ENCODE measurements at regions not wholly inside any gene's neighbourhood (a gene's known extent, or its start where the extent isn't known, plus 50 kb on each side); places are given as distances from the start of the nearest gene placed in this dataset.

DNA sequence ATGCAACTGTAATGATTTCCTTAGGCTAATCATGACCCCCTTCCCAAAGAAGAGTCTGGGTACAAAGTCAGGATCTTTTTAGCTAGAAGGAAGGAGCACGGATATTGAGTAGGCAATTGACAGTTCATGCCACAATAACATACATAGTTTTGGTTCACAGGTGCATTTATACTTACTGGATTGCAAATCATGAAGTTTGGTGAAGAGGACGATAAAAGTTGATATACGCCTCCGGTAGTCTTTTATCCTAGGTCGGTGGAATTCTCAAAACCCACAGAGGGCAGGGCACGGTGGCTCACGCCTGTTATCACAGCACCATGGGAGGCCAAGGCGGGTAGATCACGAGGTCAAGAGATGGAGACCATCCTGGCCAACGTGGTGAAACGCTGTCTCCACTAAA, 265.4 kb upstream of the PRMT6 start:
- Histone ChIP-seq H3K9me3 (ENCODE audit: low read length) (peaks cover 3% of the 10 kb centered on the region; the same call in 1 of the 2 replicates), H3K9me2 (replicated peaks; ENCODE audit: insufficient read depth, low read length) (no peaks in the 10 kb centered on the region), H3K36me3 (ENCODE audit: insufficient read depth, low read length) (no peaks in the 10 kb centered on the region), H3K4me1 (ENCODE audit: low read length) (no peaks in the 10 kb centered on the region), H3K4me2 (ENCODE audit: low read depth, low read length, poor library complexity, severe bottlenecking) (no peak overlapping the region), H3K27me3 (ENCODE audit: low read length) (no peaks in the 10 kb centered on the region), H4K20me1 (ENCODE audit: insufficient read depth, low read depth, low read length) (no peaks in the 10 kb centered on the region), H3K4me3 (ENCODE audit: low read length) (no peak overlapping the region), H2AFZ (ENCODE audit: low read length) (no peak overlapping the region), H3K27ac (ENCODE audit: low read length) (no peak overlapping the region), H3K79me2 (ENCODE audit: low read length) (no peaks in the 10 kb centered on the region), H3K9ac (ENCODE audit: low read length) (no peak overlapping the region)
- no peak for DNase-seq

DNA sequence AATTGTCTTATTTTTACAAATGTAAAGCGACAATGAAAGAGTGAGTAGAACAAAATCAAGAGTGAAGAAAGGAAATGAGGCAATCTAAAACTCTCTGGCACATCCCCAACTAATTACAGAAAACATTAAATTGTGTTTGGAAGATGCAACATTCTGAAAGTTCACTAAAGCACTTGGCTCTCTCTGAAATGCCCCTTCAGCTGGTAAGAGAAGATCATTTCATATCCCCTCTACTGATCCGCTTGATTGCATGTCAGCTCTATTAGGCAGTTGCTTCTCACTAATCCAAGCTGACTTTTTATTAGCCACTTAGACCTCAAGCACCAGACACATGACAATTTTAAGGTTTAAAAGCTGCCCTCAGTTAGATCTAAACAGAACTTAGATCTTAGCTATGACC, 262.8 kb upstream of the PRMT6 start:
- Histone ChIP-seq H3K4me3 (ENCODE audit: low read length) (no peak overlapping the region), H3K79me2 (ENCODE audit: low read length) (no peaks in the 10 kb centered on the region), H3K27me3 (ENCODE audit: low read length) (no peaks in the 10 kb centered on the region), H3K9me2 (replicated peaks; ENCODE audit: insufficient read depth, low read length) (no peaks in the 10 kb centered on the region; the same call in 1 of the 2 replicates), H3K4me2 (ENCODE audit: low read depth, low read length, poor library complexity, severe bottlenecking) (no peak overlapping the region), H3K9ac (ENCODE audit: low read length) (no peak overlapping the region), H3K36me3 (ENCODE audit: insufficient read depth, low read length) (no peaks in the 10 kb centered on the region), H3K27ac (ENCODE audit: low read length) (no peak overlapping the region), H3K4me1 (ENCODE audit: low read length) (no peaks in the 10 kb centered on the region), H3K9me3 (ENCODE audit: low read length) (peaks cover 3% of the 10 kb centered on the region; the same call in 1 of the 2 replicates), H2AFZ (ENCODE audit: low read length) (no peak overlapping the region), H4K20me1 (ENCODE audit: insufficient read depth, low read depth, low read length) (no peaks in the 10 kb centered on the region)
- DNase-seq, result no peak

DNA sequence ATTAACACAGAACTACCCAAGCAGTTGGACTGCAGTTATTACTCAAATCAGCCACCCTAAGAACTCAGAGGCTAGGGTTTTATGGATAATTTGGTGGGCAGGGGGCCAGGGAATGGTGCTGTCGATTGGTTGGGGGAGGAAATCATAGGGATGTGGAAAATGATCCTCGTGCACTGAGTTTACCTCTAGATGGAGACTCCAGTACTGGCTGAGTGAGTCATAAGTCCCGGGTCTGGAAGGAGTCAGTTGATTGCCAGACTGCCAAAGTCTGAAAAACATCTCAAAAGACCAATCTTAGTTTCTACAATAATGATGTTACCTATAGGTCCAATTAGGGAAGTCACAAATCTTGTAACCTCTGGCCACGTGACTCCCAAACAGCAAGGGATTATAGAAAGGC, 257.5 kb upstream of the PRMT6 start:
- no peak overlapping the region for H2AFZ ChIP-seq (ENCODE audit: low read length)
- H4K20me1 ChIP-seq (ENCODE audit: insufficient read depth, low read depth, low read length), result no peaks in the 10 kb centered on the region
- no peak overlapping the region for H3K4me3 ChIP-seq (ENCODE audit: low read length)
- no peaks in the 10 kb centered on the region for H3K36me3 ChIP-seq (ENCODE audit: insufficient read depth, low read length)
- H3K27me3 ChIP-seq (ENCODE audit: low read length), result no peaks in the 10 kb centered on the region
- no peak overlapping the region for H3K9ac ChIP-seq (ENCODE audit: low read length)
- H3K27ac ChIP-seq (ENCODE audit: low read length), result no peak overlapping the region
- no peak for DNase-seq
- no peaks in the 10 kb centered on the region; the same call in 1 of the 2 replicates for H3K9me2 ChIP-seq (replicated peaks; ENCODE audit: insufficient read depth, low read length)
- no peaks in the 10 kb centered on the region for H3K9me3 ChIP-seq (ENCODE audit: low read length)
- no peak overlapping the region for H3K4me2 ChIP-seq (ENCODE audit: low read depth, low read length, poor library complexity, severe bottlenecking)
- H3K4me1 ChIP-seq (ENCODE audit: low read length), result no peaks in the 10 kb centered on the region
- H3K79me2 ChIP-seq (ENCODE audit: low read length), result no peaks in the 10 kb centered on the region

DNA sequence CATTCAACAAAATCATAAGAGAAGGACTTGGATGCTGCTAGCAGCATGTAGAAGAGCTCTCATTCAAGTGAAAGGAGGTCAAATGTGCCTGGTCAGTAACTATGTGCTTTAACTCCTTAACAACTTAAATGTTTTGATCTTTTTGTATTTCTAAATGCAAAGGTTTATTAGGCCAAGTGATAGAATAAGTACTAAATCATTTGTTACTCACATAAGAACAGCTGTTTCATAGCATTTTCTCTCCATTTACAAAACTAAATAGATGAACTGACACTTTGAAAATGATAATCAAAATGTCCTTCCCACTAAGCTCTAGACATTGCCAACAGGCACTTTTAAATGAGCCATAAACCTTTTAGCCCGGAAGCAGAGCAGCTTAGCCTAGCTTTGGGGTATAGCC, 254.3 kb upstream of the PRMT6 start:
- Histone ChIP-seq H3K4me1 (ENCODE audit: low read length) (no peaks in the 10 kb centered on the region), H3K79me2 (ENCODE audit: low read length) (no peaks in the 10 kb centered on the region), H3K9ac (ENCODE audit: low read length) (no peak overlapping the region), H3K9me2 (replicated peaks; ENCODE audit: insufficient read depth, low read length) (no peaks in the 10 kb centered on the region), H3K27me3 (ENCODE audit: low read length) (no peaks in the 10 kb centered on the region), H3K36me3 (ENCODE audit: insufficient read depth, low read length) (no peaks in the 10 kb centered on the region), H3K4me3 (ENCODE audit: low read length) (no peak overlapping the region), H3K27ac (ENCODE audit: low read length) (no peak overlapping the region), H3K4me2 (ENCODE audit: low read depth, low read length, poor library complexity, severe bottlenecking) (no peak overlapping the region), H4K20me1 (ENCODE audit: insufficient read depth, low read depth, low read length) (no peaks in the 10 kb centered on the region), H2AFZ (ENCODE audit: low read length) (no peak overlapping the region), H3K9me3 (ENCODE audit: low read length) (no peaks in the 10 kb centered on the region)
- no peak for DNase-seq

DNA sequence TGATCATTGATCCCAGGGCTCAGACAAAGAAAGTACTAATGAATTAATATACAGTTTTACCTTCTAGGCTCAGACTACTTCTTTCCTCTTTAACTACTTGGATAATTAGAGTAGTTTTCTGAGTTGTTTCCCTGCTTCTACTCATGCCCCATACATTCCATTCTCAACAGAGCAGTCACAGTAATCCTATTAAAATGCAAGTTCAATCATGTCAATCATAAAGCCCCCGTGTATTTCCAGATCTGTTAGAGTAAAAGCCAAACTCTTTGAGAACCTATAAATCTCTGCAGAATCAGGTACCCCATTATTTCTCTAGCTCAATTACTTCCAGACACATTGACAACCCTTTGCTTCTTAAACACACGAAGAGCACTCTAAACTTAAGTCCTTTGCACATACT, 242.1 kb upstream of the PRMT6 start:
- H3K4me3 ChIP-seq (ENCODE audit: low read length), result no peak overlapping the region
- H3K79me2 ChIP-seq (ENCODE audit: low read length), result no peaks in the 10 kb centered on the region
- no peak overlapping the region for H3K27ac ChIP-seq (ENCODE audit: low read length)
- H3K9ac ChIP-seq (ENCODE audit: low read length), result no peak overlapping the region
- H3K9me3 ChIP-seq (ENCODE audit: low read length), result peaks cover 14% of the 10 kb centered on the region
- H3K9me2 ChIP-seq (replicated peaks; ENCODE audit: insufficient read depth, low read length), result no peaks in the 10 kb centered on the region
- no peak for DNase-seq
- no peaks in the 10 kb centered on the region for H3K36me3 ChIP-seq (ENCODE audit: insufficient read depth, low read length)
- H3K4me1 ChIP-seq (ENCODE audit: low read length), result no peaks in the 10 kb centered on the region
- H3K4me2 ChIP-seq (ENCODE audit: low read depth, low read length, poor library complexity, severe bottlenecking), result no peak overlapping the region
- no peaks in the 10 kb centered on the region for H4K20me1 ChIP-seq (ENCODE audit: insufficient read depth, low read depth, low read length)
- H3K27me3 ChIP-seq (ENCODE audit: low read length), result no peaks in the 10 kb centered on the region
- H2AFZ ChIP-seq (ENCODE audit: low read length), result no peak overlapping the region

DNA sequence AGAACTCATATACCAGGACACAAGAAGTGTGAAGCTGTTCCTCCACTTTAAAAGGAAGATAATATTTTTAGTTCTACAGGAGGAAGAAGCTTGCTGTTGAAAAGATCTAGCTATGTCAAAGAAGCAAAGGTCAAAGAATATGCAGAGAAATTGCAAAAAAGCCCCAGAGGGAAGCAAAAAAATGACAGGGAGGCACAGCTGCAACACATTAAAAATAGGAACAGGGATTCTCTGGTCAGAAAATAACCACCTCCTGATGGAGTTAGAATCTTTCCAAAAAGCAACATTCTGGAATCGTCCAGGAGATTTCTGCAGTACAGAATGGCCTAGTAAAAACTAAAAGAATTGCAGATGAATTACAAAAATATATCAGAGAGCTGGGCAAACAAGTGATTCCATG, 238.9 kb upstream of the PRMT6 start:
- no peak overlapping the region for H3K4me2 ChIP-seq (ENCODE audit: low read depth, low read length, poor library complexity, severe bottlenecking)
- H3K9me3 ChIP-seq (ENCODE audit: low read length), result peaks cover 6% of the 10 kb centered on the region
- H3K9me2 ChIP-seq (replicated peaks; ENCODE audit: insufficient read depth, low read length), result no peaks in the 10 kb centered on the region
- no peaks in the 10 kb centered on the region for H3K36me3 ChIP-seq (ENCODE audit: insufficient read depth, low read length)
- H3K4me1 ChIP-seq (ENCODE audit: low read length), result no peaks in the 10 kb centered on the region
- H2AFZ ChIP-seq (ENCODE audit: low read length), result no peak overlapping the region
- H3K27ac ChIP-seq (ENCODE audit: low read length), result no peak overlapping the region
- no peak overlapping the region for H3K4me3 ChIP-seq (ENCODE audit: low read length)
- no peaks in the 10 kb centered on the region for H3K79me2 ChIP-seq (ENCODE audit: low read length)
- H3K9ac ChIP-seq (ENCODE audit: low read length), result no peak overlapping the region
- H3K27me3 ChIP-seq (ENCODE audit: low read length), result no peaks in the 10 kb centered on the region
- no peaks in the 10 kb centered on the region for H4K20me1 ChIP-seq (ENCODE audit: insufficient read depth, low read depth, low read length)
- no peak for DNase-seq

DNA sequence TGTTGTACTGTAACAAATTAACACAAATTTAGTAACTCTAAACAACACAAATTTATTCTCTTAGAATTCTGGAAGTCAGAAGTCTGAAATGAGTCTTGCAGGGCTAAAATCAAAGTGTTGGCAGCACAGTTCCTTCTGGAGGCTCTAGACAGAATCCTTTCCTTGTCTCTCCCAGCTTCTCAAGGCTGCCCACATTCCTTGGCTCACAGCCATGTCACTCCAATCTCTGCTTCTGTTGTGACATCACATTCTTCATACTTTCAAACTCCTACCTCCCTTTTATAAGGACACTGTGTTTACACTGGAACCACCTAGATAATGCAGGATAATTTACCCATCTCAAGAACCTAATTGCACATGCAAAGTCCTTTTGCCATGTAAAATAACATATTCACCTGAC, 225.0 kb upstream of the PRMT6 start:
- Histone ChIP-seq H3K4me1 (ENCODE audit: low read length) (no peaks in the 10 kb centered on the region), H3K9me2 (replicated peaks; ENCODE audit: insufficient read depth, low read length) (no peaks in the 10 kb centered on the region), H3K9ac (ENCODE audit: low read length) (no peak overlapping the region), H3K4me2 (ENCODE audit: low read depth, low read length, poor library complexity, severe bottlenecking) (no peak overlapping the region), H2AFZ (ENCODE audit: low read length) (no peak overlapping the region), H3K36me3 (ENCODE audit: insufficient read depth, low read length) (no peaks in the 10 kb centered on the region), H3K9me3 (ENCODE audit: low read length) (peaks cover 27% of the 10 kb centered on the region), H3K27me3 (ENCODE audit: low read length) (no peaks in the 10 kb centered on the region), H3K79me2 (ENCODE audit: low read length) (no peaks in the 10 kb centered on the region), H4K20me1 (ENCODE audit: insufficient read depth, low read depth, low read length) (no peaks in the 10 kb centered on the region), H3K27ac (ENCODE audit: low read length) (no peak overlapping the region), H3K4me3 (ENCODE audit: low read length) (no peak overlapping the region)
- no peak for DNase-seq

DNA sequence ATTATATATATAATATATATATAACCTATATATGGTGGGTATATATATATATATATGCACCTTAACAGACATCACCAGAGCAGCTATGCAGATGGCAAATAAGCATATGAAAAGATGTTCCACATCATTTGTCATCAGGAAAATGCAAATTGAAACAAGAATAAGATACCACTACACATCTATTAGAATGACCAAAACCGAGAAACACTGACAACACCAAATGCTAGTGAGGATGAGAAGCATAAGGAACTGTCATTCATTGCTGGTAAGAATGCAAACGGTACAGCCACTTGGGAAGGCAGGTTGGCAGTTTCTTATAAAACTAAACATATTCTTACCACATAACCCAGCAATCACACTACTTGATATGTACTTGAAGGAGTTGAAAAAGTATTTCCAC, 219.8 kb upstream of the PRMT6 start:
- no peaks in the 10 kb centered on the region for H3K36me3 ChIP-seq (ENCODE audit: insufficient read depth, low read length)
- no peak overlapping the region for H3K4me2 ChIP-seq (ENCODE audit: low read depth, low read length, poor library complexity, severe bottlenecking)
- peaks cover 11% of the 10 kb centered on the region; the same call in 1 of the 2 replicates for H3K9me3 ChIP-seq (ENCODE audit: low read length)
- H3K27ac ChIP-seq (ENCODE audit: low read length), result no peak overlapping the region
- no peak for DNase-seq
- no peak overlapping the region for H2AFZ ChIP-seq (ENCODE audit: low read length)
- H3K9me2 ChIP-seq (replicated peaks; ENCODE audit: insufficient read depth, low read length), result no peaks in the 10 kb centered on the region
- no peaks in the 10 kb centered on the region for H3K27me3 ChIP-seq (ENCODE audit: low read length)
- H3K79me2 ChIP-seq (ENCODE audit: low read length), result no peaks in the 10 kb centered on the region
- H3K9ac ChIP-seq (ENCODE audit: low read length), result no peak overlapping the region
- no peaks in the 10 kb centered on the region for H3K4me1 ChIP-seq (ENCODE audit: low read length)
- H3K4me3 ChIP-seq (ENCODE audit: low read length), result no peak overlapping the region
- no peaks in the 10 kb centered on the region for H4K20me1 ChIP-seq (ENCODE audit: insufficient read depth, low read depth, low read length)

DNA sequence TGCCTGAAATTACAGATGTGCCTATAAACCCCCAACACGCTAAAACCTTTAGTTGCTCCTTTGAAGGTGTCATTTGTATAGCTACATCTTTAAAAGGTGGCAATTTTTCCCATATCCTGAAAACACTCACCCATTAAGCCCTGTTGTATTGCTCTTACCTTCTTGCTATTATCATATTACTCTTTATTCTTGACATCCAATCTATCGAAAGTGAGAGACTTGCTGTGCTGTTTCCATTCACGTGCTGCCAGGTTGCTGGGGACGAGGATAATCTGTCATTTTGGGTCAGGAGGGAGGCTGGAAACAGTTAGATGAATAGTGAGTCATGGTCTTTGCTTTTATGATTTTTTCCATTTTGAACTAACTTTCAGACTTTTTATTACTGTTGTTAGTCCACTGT, 213.0 kb upstream of the PRMT6 start:
- Histone ChIP-seq H3K4me3 (ENCODE audit: low read length) (no peak overlapping the region), H2AFZ (ENCODE audit: low read length) (no peak overlapping the region), H3K36me3 (ENCODE audit: insufficient read depth, low read length) (no peaks in the 10 kb centered on the region), H3K9ac (ENCODE audit: low read length) (no peak overlapping the region), H3K9me2 (replicated peaks; ENCODE audit: insufficient read depth, low read length) (no peaks in the 10 kb centered on the region), H3K4me2 (ENCODE audit: low read depth, low read length, poor library complexity, severe bottlenecking) (no peak overlapping the region), H3K9me3 (ENCODE audit: low read length) (peaks cover 12% of the 10 kb centered on the region; the same call in 1 of the 2 replicates), H4K20me1 (ENCODE audit: insufficient read depth, low read depth, low read length) (no peaks in the 10 kb centered on the region), H3K79me2 (ENCODE audit: low read length) (no peaks in the 10 kb centered on the region), H3K27me3 (ENCODE audit: low read length) (no peaks in the 10 kb centered on the region), H3K4me1 (ENCODE audit: low read length) (no peaks in the 10 kb centered on the region), H3K27ac (ENCODE audit: low read length) (no peak overlapping the region)
- DNase-seq, result no peak

Measured in Karpas-422 (cell line).